Sigmoid colon (tissue), 6 donors: ENCODE measurements at regions not wholly inside any gene's neighbourhood (a gene's known extent, or its start where the extent isn't known, plus 50 kb on each side); places are given as distances from the start of the nearest gene placed in this dataset.
"Not testable (repeated sequence)": the region's sequence is repeated elsewhere in the genome, so short reads cannot be mapped to it uniquely, and the experiment has no call there.

ENCODE experiments used
- DNase-seq: peaks from one replicate; pipeline ENCODE4 v3.0.0-alpha.2; 2019
- H3K27ac ChIP-seq, 4 donors: fragments of 200-600 bp; sonication (generic); one replicate each; pipeline ENCODE4 v1.5.1; 2016 to 2019; ENCODE audit warnings: mild to moderate bottlenecking in 1 of 4
- H3K27me3 ChIP-seq, 3 donors: fragments of 200-600 bp; sonication (generic); one replicate each; pipeline ENCODE4 v1.5.1; 2019; ENCODE audit warnings: mild to moderate bottlenecking in 1 of 3
- H3K36me3 ChIP-seq, 4 donors: fragments of 200-600 bp; sonication (generic); one replicate each; pipeline ENCODE4 v1.5.1; 2016 to 2019
- H3K4me1 ChIP-seq, 4 donors: fragments of 200-600 bp; sonication (generic); one replicate each; pipeline ENCODE4 v1.5.1; 2017 to 2019
- H3K4me3 ChIP-seq, 4 donors: fragments of 200-600 bp; sonication (generic); one replicate each; pipeline ENCODE4 v1.5.1; 2017 to 2019; ENCODE audit warnings: mild to moderate bottlenecking in 2 of 4, moderate library complexity in 1 of 4
- H3K9me3 ChIP-seq, 4 donors: fragments of 200-600 bp in 3 of 4; sonication (generic) in 3 of 4; one replicate each; pipeline versions ENCODE4 v1.5.1 to v1.6.1; 2013 to 2019
- EP300 ChIP-seq, 4 donors: sonication (generic); formaldehyde crosslinking; IDR thresholded peaks; one replicate each; pipeline ENCODE4 v1.6.1; 2017; ENCODE audit warnings: antibody characterized with exemption in 4 of 4
- POLR2A ChIP-seq, 2 donors: fragments of 450-650 bp; IDR thresholded peaks; one replicate each; pipeline ENCODE4 v1.6.1; 2016; ENCODE audit warnings: antibody characterized with exemption in 2 of 2, mild to moderate bottlenecking in 2 of 2, moderate library complexity in 2 of 2
- POLR2AphosphoS5 ChIP-seq, 4 donors: sonication (generic); formaldehyde crosslinking; IDR thresholded peaks; one replicate each; pipeline ENCODE4 v1.6.1; 2017; ENCODE audit warnings: antibody characterized with exemption in 4 of 4
- WGBS, 2 donors: extraction: QIAGEN DNeasy Blood & Tissue Kit; methylation state at CpG; one replicate each; pipeline ENCODE4 v1.1.7; 2013; 5-methylcytosine and 5-hydroxymethylcytosine counted together
- intact Hi-C: fragments of 100-400 bp; cut with DNase I; formaldehyde crosslinking; loops from one replicate; pipeline ENCODE4 v1.15.1; 2023
- TF ChIP-seq, protein P1 (sequence below), 4 experiments: fragments of 450-650 bp in 3 of 4; fragments of 200-600 bp in 1 of 4; IDR thresholded peaks; one replicate each; pipeline ENCODE4 v1.5.1; 2016 to 2019; ENCODE audit warnings: antibody characterized with exemption in 4 of 4, mild to moderate bottlenecking in 3 of 4, moderate library complexity in 2 of 4
- donor health status: healthy with polysubstance abuse.
- donor health status: healthy.

DNA sequence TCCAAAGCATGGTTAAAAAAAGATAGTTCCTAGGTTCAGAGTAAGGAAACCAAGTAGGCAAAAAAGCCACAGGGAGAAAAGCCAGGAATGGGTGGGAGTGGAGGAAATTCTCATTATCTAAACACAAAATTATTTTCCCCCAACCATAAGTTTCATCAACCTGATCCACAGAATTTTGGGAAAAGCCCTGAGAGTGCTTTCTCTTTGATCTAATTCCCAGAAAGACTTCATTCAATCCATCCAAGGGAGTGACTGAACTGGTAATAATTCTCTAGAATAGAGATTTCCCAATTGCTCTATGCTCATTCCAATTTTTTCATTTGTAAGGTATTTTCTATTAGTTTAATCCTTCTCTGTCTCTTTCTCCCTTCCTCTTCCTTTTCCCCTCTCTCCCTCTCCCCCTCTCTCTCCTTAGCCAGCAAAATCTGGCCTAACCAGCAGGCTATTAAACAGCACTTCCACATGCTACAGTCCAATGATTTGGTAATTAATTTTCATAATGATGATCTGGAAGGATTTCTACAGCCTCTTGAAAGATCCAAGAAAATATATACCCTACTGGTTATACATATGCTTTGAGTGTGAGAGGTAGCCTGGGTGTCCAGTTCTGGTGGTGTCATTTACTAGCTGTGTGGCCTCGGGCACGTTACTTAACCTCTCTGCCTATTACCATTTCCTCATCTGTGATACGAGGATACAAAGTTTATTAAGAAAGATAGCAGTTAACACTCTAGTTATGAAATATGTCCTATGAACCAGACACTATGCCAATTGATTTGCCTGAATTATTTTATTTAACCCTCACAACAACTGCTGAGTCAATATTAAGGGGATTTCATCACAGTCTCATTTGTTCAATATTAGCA, 251.5 kb upstream of the RASGEF1B start:
- H3K9me3 ChIP-seq = no peaks in the 10 kb centered on the region
- H3K36me3 ChIP-seq = no peaks in the 10 kb centered on the region
- no peak overlapping the region for H3K4me3 ChIP-seq
- H3K4me1 ChIP-seq = peaks cover 0 to 9% (median 0%) of the 10 kb centered on the region in 4 donors
- no peaks in the 10 kb centered on the region for H3K27me3 ChIP-seq
- intact Hi-C loops = no loop called here
- WGBS, 2 donors = 90 to 93% methylated on average over 3 of the region's 3 CpGs
- peak overlapping the region in 1 of 4 donors; percentile 18 for H3K27ac ChIP-seq
- DNase-seq = no peak
- TF ChIP-seq, protein P1, sequence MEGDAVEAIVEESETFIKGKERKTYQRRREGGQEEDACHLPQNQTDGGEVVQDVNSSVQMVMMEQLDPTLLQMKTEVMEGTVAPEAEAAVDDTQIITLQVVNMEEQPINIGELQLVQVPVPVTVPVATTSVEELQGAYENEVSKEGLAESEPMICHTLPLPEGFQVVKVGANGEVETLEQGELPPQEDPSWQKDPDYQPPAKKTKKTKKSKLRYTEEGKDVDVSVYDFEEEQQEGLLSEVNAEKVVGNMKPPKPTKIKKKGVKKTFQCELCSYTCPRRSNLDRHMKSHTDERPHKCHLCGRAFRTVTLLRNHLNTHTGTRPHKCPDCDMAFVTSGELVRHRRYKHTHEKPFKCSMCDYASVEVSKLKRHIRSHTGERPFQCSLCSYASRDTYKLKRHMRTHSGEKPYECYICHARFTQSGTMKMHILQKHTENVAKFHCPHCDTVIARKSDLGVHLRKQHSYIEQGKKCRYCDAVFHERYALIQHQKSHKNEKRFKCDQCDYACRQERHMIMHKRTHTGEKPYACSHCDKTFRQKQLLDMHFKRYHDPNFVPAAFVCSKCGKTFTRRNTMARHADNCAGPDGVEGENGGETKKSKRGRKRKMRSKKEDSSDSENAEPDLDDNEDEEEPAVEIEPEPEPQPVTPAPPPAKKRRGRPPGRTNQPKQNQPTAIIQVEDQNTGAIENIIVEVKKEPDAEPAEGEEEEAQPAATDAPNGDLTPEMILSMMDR (IDR thresholded peaks at IDR 0.05) = no peak
- TF ChIP-seq EP300 (IDR thresholded peaks at IDR 0.05) = no peak
- TF ChIP-seq POLR2AphosphoS5 (IDR thresholded peaks at IDR 0.05) = no peak
- TF ChIP-seq POLR2A (IDR thresholded peaks at IDR 0.05) = no peak

DNA sequence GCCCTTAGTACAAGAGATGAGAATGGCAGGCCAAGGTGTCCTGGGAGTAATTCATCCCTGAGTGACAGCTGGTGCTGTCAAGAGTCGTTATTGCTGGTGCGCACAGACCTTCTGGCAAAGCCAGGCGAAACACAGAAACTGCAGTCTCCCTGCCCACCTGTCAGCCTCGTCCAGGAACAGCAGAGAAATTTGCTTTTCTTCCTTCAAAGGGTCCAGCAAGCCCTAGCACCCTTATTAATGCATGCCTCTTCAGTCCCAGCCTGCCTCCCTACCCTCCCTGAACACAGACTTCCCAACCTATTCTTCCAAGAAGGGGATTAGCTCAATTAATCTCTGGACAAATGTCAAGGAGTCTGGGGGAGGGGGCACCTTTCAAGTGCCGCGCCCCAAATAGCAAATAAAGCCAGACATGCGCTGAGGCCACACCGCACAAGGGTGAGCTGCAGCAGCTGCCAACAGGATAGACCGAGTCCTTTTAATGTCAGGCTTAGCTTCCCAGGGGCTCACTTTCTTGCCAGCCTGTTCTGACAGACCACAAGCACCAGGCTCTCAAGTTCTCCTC, 250.7 kb upstream of the RASGEF1B start:
- Histone ChIP-seq H3K9me3 (no peaks in the 10 kb centered on the region), H3K36me3 (no peaks in the 10 kb centered on the region), H3K4me3 (no peak overlapping the region), H3K27ac (no peak overlapping the region), H3K27me3 (no peaks in the 10 kb centered on the region), H3K4me1 (peaks cover 0 to 9% (median 0%) of the 10 kb centered on the region in 4 donors)
- no peak for TF ChIP-seq EP300 (IDR thresholded peaks at IDR 0.05)
- intact Hi-C loops = no loop called here
- WGBS, 2 donors = 15 to 62% methylated on average over 9 of the region's 9 CpGs
- no peak for DNase-seq

DNA sequence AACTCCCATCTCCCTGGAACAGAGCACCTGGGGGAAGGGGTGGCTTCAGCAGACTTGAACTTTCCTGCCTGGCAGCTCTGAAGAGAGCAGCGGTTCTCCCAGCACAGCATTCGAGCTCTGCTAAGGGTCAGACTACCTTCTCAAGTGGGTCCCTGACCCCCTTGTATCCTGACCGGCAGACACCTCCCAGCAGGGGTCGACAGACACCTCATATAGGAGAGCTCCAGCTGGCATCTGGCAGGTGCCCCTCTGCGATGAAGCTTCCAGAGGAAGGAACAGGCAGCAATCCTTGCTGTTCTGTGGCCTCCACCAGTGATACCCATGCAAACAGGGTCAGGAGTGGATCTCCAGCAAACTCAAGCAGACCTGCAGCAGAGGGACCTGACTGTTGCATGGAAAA, 244.1 kb upstream of the RASGEF1B start:
- WGBS, 2 donors = 77 to 88% methylated on average over 5 of the region's 5 CpGs
- intact Hi-C loops = no loop called here
- H3K4me3 ChIP-seq = no peak overlapping the region
- H3K36me3 ChIP-seq = no peaks in the 10 kb centered on the region
- TF ChIP-seq POLR2A (IDR thresholded peaks at IDR 0.05) (no peak), EP300 (IDR thresholded peaks at IDR 0.05) (no peak), POLR2AphosphoS5 (IDR thresholded peaks at IDR 0.05) (no peak)
- TF ChIP-seq, protein P1 (IDR thresholded peaks at IDR 0.05) = no peak
- no peaks in the 10 kb centered on the region for H3K27me3 ChIP-seq
- no peak overlapping the region for H3K27ac ChIP-seq
- H3K9me3 ChIP-seq = no peaks in the 10 kb centered on the region
- H3K4me1 ChIP-seq = no peaks in the 10 kb centered on the region
- DNase-seq = no peak

DNA sequence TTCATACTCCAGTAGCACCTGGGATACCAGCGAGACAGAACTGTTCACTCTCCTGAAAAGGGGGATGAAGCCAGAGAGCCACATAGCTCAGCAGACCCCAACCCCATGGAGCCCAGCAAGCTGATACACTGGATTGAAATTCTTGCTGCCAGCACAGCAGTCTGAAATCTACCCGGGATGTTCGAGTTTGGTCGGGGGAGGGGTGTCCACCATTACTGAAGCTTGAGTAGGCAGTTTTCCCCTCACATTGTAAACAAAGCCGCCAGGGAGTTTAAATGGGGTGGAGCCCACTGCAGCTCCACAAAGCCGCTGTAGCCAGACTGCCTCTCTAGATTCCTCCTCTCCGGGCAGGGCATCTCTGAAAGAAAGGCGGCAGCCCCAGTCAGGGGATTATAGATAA, 243.7 kb upstream of the RASGEF1B start:
- H3K27ac ChIP-seq, H3K4me1 ChIP-seq, DNase-seq, H3K9me3 ChIP-seq, H3K36me3 ChIP-seq, H3K27me3 ChIP-seq, H3K4me3 ChIP-seq, intact Hi-C loops: not testable (repeated sequence)
- 50 to 70% methylated on average over 8 of the region's 8 CpGs for WGBS, 2 donors

DNA sequence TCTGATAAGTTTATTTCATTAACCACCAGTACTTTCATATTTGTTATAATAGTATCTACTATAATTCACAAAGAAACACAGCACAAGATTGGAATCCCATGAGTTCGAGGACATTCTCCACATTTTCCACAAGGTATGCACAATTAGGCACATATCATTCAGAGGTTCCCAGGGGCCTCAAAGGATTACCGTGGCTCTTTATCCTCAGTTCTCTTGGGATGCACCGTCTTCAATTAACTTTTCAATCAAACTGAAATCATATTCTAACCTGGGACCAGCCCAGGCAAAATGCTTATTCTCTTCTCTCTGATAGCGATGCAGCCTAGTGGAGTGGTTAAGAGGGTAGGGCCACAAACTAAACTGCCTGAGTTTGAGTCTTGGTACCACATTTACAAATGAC, 242.6 kb upstream of the RASGEF1B start:
- WGBS, 2 donors = 93 to 95% methylated on average over 4 of the region's 4 CpGs
- Histone ChIP-seq H3K36me3 (no peaks in the 10 kb centered on the region), H3K9me3 (no peaks in the 10 kb centered on the region), H3K27me3 (no peaks in the 10 kb centered on the region), H3K4me1 (no peaks in the 10 kb centered on the region), H3K27ac (no peak overlapping the region), H3K4me3 (no peak overlapping the region)
- no peak for DNase-seq
- TF ChIP-seq POLR2A (IDR thresholded peaks at IDR 0.05) (no peak), POLR2AphosphoS5 (IDR thresholded peaks at IDR 0.05) (no peak), EP300 (IDR thresholded peaks at IDR 0.05) (no peak)
- TF ChIP-seq, protein P1 (IDR thresholded peaks at IDR 0.05) = no peak
- intact Hi-C loops = no loop called here
